Activated CD4-positive, alpha-beta T cell treated with anti-CD3 and anti-CD28 coated beads, Interleukin-2, amount 10 ng/mL, durations not matched to agents 7 days and 5 days (primary cell): ENCODE measurements at regions not wholly inside any gene's neighbourhood (a gene's known extent, or its start where the extent isn't known, plus 50 kb on each side); places are given as distances from the start of the nearest gene placed in this dataset.
A peak's percentile ranks its signal among the peaks of the same experiment; 100 is the strongest.

Experiments used
- CTCF ChIA-PET: fragments of 350-600 bp; sonication (Branson Sonifier 250); formaldehyde crosslinking; loops from one replicate; lab custom pipeline; 2021; ENCODE audit warnings: antibody characterized with exemption; lab: Charles Lee
- POLR2A ChIA-PET: fragments of 350-600 bp; sonication (Branson Sonifier 250); formaldehyde crosslinking; loops from one replicate; lab custom pipeline; 2021; ENCODE audit warnings: antibody characterized with exemption; lab: Charles Lee
- DNase-seq: peaks from one replicate; pipeline ENCODE4 v3.0.0-alpha.2; 2020
- H3K27ac Mint-ChIP-seq: one replicate; pipeline ENCODE4 v1.8.0; 2021; ENCODE audit warnings: mild to moderate bottlenecking, moderate library complexity, mixed read lengths
- H3K27me3 Mint-ChIP-seq: one replicate; pipeline ENCODE4 v1.8.0; 2021; ENCODE audit warnings: mixed read lengths
- H3K36me3 Mint-ChIP-seq: one replicate; pipeline ENCODE4 v1.8.0; 2021; ENCODE audit warnings: low read depth, mixed read lengths
- H3K4me1 Mint-ChIP-seq: one replicate; pipeline ENCODE4 v1.8.0; 2021; ENCODE audit warnings: mixed read lengths
- H3K4me3 Mint-ChIP-seq: one replicate; pipeline ENCODE4 v1.8.0; 2021; ENCODE audit warnings: mild to moderate bottlenecking, moderate library complexity, mixed read lengths
- H3K9me3 Mint-ChIP-seq: one replicate; pipeline ENCODE4 v1.8.0; 2021; ENCODE audit warnings: mixed read lengths

GRCh38 chr21:36587388-36587787 is 107.5 kb upstream of the CLDN14 start:
- POLR2A ChIA-PET = no interaction called here
- Mint-ChIP-seq H3K27me3 (no peaks in the 10 kb centered on the region), H3K4me3 (no peak overlapping the region), H3K9me3 (no peaks in the 10 kb centered on the region), H3K27ac (no peak overlapping the region), H3K4me1 (peaks cover 2% of the 10 kb centered on the region), H3K36me3 (no peaks in the 10 kb centered on the region)
- CTCF ChIA-PET = interaction anchor here (1.0 kb wide), 1 partner anchor 43 kb away, joined by 4 read pairs; no protein-coding TSS in a partner anchor
- no peak for DNase-seq

DNA sequence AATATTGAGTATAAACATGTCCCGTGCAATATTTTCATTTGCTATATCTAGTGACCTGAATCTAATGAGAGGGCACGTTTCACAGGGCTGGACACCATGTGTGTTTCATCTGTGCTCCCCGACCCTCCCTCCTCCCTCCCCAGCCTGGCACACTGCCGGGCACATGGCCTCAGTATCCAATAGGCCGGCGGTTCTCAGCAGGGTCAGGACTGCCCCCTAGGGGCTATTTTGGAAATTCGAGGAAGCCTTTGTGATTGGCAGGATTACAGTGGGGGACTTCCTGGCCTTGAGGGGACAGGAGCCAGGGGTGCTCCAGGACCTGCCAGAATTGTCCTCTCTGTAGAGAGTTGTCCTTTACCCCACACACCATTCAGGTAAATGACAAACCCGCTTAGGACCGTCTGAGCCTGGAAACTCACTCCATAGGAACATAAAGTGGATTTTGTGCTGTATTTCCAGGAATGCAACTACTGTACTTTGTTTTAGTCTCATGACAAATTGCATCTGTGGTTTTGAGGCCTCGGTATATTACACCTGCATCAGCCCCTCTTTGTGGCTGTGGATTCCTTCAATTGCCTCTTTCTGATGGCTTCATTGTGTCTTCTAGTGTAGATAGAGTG is 109.5 kb upstream of the SIM2 start:
- no peak overlapping the region for H3K4me3 Mint-ChIP-seq
- CTCF ChIA-PET = no interaction called here
- no peaks in the 10 kb centered on the region for H3K27me3 Mint-ChIP-seq
- no peak overlapping the region for H3K27ac Mint-ChIP-seq
- H3K4me1 Mint-ChIP-seq = peaks cover 2% of the 10 kb centered on the region
- no peaks in the 10 kb centered on the region for H3K36me3 Mint-ChIP-seq
- H3K9me3 Mint-ChIP-seq = no peaks in the 10 kb centered on the region
- POLR2A ChIA-PET = no interaction called here
- DNase-seq = peak; percentile 15

- ChIA-PET CTCF (no interaction called here), POLR2A (no interaction called here)
- H3K4me3 Mint-ChIP-seq = no peak overlapping the region
Measured at GRCh38 chr21:36591326-36591970, 107.5 kb upstream of the SIM2 start.

GRCh38 chr21:36596174-36596573 is 102.7 kb upstream of the SIM2 start:
- Mint-ChIP-seq H3K4me3 (no peak overlapping the region), H3K36me3 (no peaks in the 10 kb centered on the region), H3K9me3 (no peaks in the 10 kb centered on the region), H3K4me1 (no peaks in the 10 kb centered on the region), H3K27me3 (no peaks in the 10 kb centered on the region), H3K27ac (no peak overlapping the region)
- CTCF ChIA-PET = no interaction called here
- DNase-seq = no peak
- POLR2A ChIA-PET = no interaction called here

More at GRCh38 chr21:36591326-36591970, 107.5 kb upstream of the SIM2 start:
- no peak overlapping the region for H3K27ac Mint-ChIP-seq
- no peak for DNase-seq
- H3K36me3 Mint-ChIP-seq = no peaks in the 10 kb centered on the region
- no peaks in the 10 kb centered on the region for H3K9me3 Mint-ChIP-seq
- no peaks in the 10 kb centered on the region for H3K27me3 Mint-ChIP-seq
- no peaks in the 10 kb centered on the region for H3K4me1 Mint-ChIP-seq

DNA sequence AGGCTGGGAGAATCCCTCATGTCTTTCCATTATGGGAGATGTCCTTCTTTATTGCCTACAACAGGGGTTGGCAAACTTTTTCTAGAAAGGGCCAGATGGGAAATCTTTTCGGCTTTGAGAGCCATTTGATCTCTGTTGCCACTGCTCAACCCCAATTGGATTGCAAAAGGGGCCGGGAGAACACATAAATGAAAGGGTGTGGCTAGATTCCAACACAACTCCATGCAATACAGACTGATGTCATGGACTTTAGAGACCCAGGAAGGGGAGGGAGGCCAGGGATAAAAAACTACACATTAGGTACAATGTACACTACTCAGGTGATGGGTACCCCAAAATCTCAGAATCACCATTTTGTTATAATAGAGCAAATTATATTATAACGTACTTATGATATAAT is 97.6 kb upstream of the SIM2 start:
- ChIA-PET CTCF (no interaction called here), POLR2A (no interaction called here)
- Mint-ChIP-seq H3K27me3 (no peaks in the 10 kb centered on the region), H3K36me3 (no peaks in the 10 kb centered on the region), H3K9me3 (no peaks in the 10 kb centered on the region), H3K4me3 (no peak overlapping the region), H3K27ac (no peak overlapping the region), H3K4me1 (peaks cover 14% of the 10 kb centered on the region)
- no peak for DNase-seq

DNA sequence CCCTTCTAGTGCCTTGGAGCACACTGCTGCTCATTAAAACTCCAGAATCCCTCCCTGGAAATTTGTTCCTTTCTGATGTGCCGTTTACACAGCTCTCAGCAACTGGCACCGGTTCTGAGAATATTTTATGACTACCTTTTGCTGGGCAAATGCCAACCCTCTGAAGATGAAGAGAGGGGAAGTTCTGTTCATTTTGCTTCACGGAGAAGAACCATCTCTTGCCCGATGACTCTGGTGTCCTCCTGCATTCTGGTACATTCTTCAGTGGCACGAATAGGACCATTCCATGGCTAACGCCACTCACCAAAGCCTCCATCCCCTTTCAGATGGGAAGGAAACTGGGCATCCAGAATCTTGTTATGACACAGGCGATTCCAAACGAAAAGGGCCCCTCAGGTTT is 96.2 kb upstream of the SIM2 start:
- ChIA-PET POLR2A (no interaction called here), CTCF (interaction anchor here (0.6 kb wide), 1 partner anchor 409 kb away, joined by 3 read pairs; no protein-coding TSS in a partner anchor)
- peak overlapping the region; percentile 89 for H3K27ac Mint-ChIP-seq

GRCh38 chr21:36603221-36603620 is 95.7 kb upstream of the SIM2 start:
- Mint-ChIP-seq H3K36me3 (no peaks in the 10 kb centered on the region), H3K27ac (peak overlapping the region; percentile 89), H3K27me3 (no peaks in the 10 kb centered on the region), H3K4me3 (peak overlapping the region; percentile 0), H3K4me1 (peaks cover 14% of the 10 kb centered on the region), H3K9me3 (no peaks in the 10 kb centered on the region)
- CTCF ChIA-PET = interaction anchor here (0.6 kb wide), 1 partner anchor 409 kb away, joined by 3 read pairs; no protein-coding TSS in a partner anchor
- DNase-seq = peak; percentile 36
- POLR2A ChIA-PET = no interaction called here

More for the DNA sequence above, 96.2 kb upstream of the SIM2 start:
- no peak for DNase-seq
- Mint-ChIP-seq H3K9me3 (no peaks in the 10 kb centered on the region), H3K4me3 (peak overlapping the region; percentile 0), H3K36me3 (no peaks in the 10 kb centered on the region), H3K4me1 (peaks cover 14% of the 10 kb centered on the region), H3K27me3 (no peaks in the 10 kb centered on the region)

GRCh38 chr21:36605426-36605825 is 93.5 kb upstream of the SIM2 start:
- Mint-ChIP-seq H3K27me3 (no peaks in the 10 kb centered on the region), H3K36me3 (no peaks in the 10 kb centered on the region), H3K4me1 (peaks cover 14% of the 10 kb centered on the region), H3K27ac (no peak overlapping the region), H3K9me3 (no peaks in the 10 kb centered on the region), H3K4me3 (no peak overlapping the region)
- ChIA-PET POLR2A (no interaction called here), CTCF (no interaction called here)
- DNase-seq = no peak

GRCh38 chr21:36606287-36606982 is 92.5 kb upstream of the SIM2 start:
- POLR2A ChIA-PET = no interaction called here
- Mint-ChIP-seq H3K27ac (no peak overlapping the region), H3K9me3 (no peaks in the 10 kb centered on the region), H3K4me1 (peaks cover 14% of the 10 kb centered on the region), H3K4me3 (no peak overlapping the region), H3K36me3 (no peaks in the 10 kb centered on the region), H3K27me3 (no peaks in the 10 kb centered on the region)
- CTCF ChIA-PET = no interaction called here
- no peak for DNase-seq

DNA sequence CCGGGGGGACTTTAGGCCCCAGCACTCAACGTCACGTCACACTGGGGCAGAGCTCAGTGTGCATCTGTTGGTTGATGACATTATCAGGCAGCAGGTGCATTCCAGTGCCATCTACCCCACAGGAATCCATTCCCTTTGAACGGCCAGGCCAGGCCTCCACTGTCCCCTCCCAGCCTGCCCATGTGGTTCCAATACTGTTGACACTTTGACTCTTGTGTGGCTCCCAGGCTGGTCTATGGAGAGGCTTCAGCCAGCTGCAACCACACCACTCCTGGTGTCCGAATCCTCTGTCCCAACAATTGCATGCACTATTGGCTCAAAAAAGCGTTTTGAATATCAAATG is 92.0 kb upstream of the SIM2 start:
- H3K27me3 Mint-ChIP-seq = peaks cover 2% of the 10 kb centered on the region
- no peak overlapping the region for H3K4me3 Mint-ChIP-seq
- H3K36me3 Mint-ChIP-seq = no peaks in the 10 kb centered on the region
- CTCF ChIA-PET = no interaction called here
- no peaks in the 10 kb centered on the region for H3K9me3 Mint-ChIP-seq
- DNase-seq = no peak
- POLR2A ChIA-PET = no interaction called here
- no peak overlapping the region for H3K27ac Mint-ChIP-seq
- H3K4me1 Mint-ChIP-seq = peaks cover 13% of the 10 kb centered on the region

DNA sequence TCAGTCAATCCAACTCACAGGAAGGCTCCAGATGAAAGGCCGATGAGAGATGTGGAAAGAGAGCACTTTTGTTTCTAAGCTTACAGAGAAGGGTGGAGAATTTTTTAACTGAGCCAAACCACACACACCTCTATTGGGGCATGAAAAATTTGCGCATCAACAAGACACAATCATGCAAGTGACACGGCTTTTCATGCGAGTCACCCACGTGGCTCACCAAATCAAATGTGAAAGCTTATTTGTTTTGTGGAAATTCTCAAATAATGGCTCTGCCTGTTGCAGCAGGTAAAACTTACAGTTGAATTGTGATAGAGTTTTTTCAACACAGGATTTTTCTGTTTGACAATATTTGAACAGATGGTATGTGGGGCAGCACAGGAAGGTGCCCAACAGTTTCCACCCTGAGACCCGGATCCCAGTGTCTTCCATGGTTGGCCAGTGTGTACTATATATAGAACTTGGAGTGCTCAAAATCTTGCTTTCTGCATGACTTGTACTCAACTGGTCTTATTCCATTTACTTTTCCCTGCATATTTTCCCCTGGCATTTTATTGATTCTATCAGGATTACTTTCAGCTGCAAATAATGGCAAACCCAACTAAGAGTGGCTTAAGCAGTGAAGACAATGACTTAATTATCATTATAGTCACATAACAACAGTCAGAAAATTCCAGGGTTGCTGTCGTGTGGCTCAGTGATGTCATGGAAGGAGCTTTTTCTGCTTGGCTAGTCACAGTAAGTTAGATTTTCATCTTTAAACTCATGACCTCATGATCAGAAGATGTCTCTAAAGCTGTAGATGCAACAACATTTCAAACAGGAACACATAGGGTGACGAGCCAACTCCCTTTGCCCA is 90.6 kb upstream of the SIM2 start:
- Mint-ChIP-seq H3K27me3 (peaks cover 2% of the 10 kb centered on the region), H3K4me1 (peaks cover 4% of the 10 kb centered on the region), H3K36me3 (no peaks in the 10 kb centered on the region), H3K4me3 (no peak overlapping the region), H3K9me3 (no peaks in the 10 kb centered on the region), H3K27ac (no peak overlapping the region)
- ChIA-PET CTCF (no interaction called here), POLR2A (no interaction called here)
- no peak for DNase-seq

- no peak for DNase-seq
- Mint-ChIP-seq H3K36me3 (no peaks in the 10 kb centered on the region), H3K9me3 (no peaks in the 10 kb centered on the region), H3K27ac (no peak overlapping the region), H3K27me3 (peaks cover 2% of the 10 kb centered on the region), H3K4me1 (peaks cover 2% of the 10 kb centered on the region), H3K4me3 (no peak overlapping the region)
- POLR2A ChIA-PET = no interaction called here
- CTCF ChIA-PET = no interaction called here
Measured at GRCh38 chr21:36608897-36609225, 90.1 kb upstream of the SIM2 start.

DNA sequence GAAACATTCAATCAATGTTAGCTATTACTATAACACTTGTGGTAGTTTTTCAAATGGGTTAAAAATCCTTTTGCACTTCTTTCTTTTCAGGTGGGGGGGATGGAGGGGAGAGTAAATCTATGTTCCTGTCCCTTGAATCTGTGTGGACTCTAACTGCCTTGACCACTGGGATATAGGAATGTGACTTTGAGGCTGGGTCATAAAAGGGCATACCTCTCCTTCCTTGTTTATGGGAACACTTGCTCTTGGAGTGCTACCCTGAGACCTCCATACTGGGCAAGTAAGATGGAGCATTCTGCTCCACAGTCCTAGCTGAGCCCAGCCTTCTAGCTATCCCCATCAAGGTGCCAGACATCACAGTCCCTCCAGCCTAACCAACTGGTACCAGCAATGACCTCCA is 89.3 kb upstream of the SIM2 start:
- ChIA-PET POLR2A (no interaction called here), CTCF (interaction anchor here (1.2 kb wide), 1 partner anchor 11 kb away, joined by 5 read pairs; no protein-coding TSS in a partner anchor)
- peaks cover 1% of the 10 kb centered on the region for H3K4me1 Mint-ChIP-seq
- no peak overlapping the region for H3K4me3 Mint-ChIP-seq
- DNase-seq = no peak
- peaks cover 2% of the 10 kb centered on the region for H3K27me3 Mint-ChIP-seq
- no peaks in the 10 kb centered on the region for H3K9me3 Mint-ChIP-seq
- no peaks in the 10 kb centered on the region for H3K36me3 Mint-ChIP-seq
- H3K27ac Mint-ChIP-seq = no peak overlapping the region
